ENCODE measurements at regions not wholly inside any gene's neighbourhood (a gene's known extent, or its start where the extent isn't known, plus 50 kb on each side); places are given as distances from the start of the nearest gene placed in this dataset.

DNA sequence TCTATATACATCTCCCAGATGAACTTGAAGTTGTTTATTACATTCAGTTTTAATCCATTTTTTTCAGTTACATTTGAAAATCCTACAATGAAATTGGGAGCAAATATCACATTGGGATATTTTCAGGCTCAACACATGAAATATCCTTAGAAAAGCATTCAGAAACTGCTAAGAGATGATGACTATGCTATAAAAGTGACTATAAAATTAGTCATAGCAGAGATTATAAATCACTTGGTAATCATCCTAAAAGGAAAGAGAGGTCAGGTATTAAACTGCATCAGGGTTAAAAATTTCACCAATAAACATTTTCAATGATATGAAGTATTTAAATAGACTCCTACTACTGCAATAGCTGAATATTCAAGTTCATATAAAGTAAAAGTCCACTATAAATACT, 987.7 kb downstream of the GRIK2 start:
- no peak overlapping the region for H3K4me3 ChIP-seq
- intact Hi-C loops (cut with DNase I; ENCODE audit: low total_unique reads) = no loop called here
- in situ Hi-C loops (cut with MboI; ENCODE audit: low pct_ligation_motif_present in 1 of 4, low pct_unique_long_range_greater_than_20kb in 1 of 4, low sequenced_read_pairs in 3 of 4) = no loop called here

DNA sequence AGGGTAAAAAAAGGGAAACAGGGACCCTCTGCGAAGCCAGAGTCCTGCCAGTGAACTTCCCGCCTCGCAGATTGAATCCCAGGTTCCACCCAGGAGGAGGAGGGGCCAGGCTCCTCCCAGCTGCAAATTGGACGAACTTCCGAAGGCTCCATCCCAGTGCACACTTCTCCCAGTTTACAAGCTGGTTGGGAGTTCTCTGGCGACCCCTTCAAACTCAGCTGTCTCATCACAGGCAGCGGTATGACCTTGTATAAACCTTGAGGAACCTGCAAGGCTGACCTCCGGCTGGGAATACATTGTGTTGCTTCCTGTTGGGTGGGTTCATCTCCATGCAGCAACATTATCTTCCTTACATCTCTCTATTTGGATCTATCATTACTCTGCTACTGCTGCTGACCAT, 962.7 kb downstream of the GRIK2 start:
- H3K27me3 ChIP-seq = no peaks in the 10 kb centered on the region
- no peak overlapping the region for H3K4me3 ChIP-seq
- H3K27ac ChIP-seq = no peak overlapping the region
- TF ChIP-seq EP300 (IDR thresholded peaks at IDR 0.05; ENCODE audit: low read depth) (no peak), POLR2A (IDR thresholded peaks at IDR 0.05) (no peak), POLR2AphosphoS5 (IDR thresholded peaks at IDR 0.05) (no peak)
- TF ChIP-seq, protein P1, sequence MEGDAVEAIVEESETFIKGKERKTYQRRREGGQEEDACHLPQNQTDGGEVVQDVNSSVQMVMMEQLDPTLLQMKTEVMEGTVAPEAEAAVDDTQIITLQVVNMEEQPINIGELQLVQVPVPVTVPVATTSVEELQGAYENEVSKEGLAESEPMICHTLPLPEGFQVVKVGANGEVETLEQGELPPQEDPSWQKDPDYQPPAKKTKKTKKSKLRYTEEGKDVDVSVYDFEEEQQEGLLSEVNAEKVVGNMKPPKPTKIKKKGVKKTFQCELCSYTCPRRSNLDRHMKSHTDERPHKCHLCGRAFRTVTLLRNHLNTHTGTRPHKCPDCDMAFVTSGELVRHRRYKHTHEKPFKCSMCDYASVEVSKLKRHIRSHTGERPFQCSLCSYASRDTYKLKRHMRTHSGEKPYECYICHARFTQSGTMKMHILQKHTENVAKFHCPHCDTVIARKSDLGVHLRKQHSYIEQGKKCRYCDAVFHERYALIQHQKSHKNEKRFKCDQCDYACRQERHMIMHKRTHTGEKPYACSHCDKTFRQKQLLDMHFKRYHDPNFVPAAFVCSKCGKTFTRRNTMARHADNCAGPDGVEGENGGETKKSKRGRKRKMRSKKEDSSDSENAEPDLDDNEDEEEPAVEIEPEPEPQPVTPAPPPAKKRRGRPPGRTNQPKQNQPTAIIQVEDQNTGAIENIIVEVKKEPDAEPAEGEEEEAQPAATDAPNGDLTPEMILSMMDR (IDR thresholded peaks at IDR 0.05) = no peak
- intact Hi-C loops (cut with DNase I; ENCODE audit: low total_unique reads) (no loop called here), in situ Hi-C loops (cut with MboI; ENCODE audit: low pct_ligation_motif_present in 1 of 4, low pct_unique_long_range_greater_than_20kb in 1 of 4, low sequenced_read_pairs in 3 of 4) (no loop called here)
- WGBS, 2 donors (ENCODE audit: low coverage in 1 of 2) = 70 to 77% methylated on average over 2 to 8 of the region's 8 CpGs
- H3K36me3 ChIP-seq = no peaks in the 10 kb centered on the region
- DNase-seq = no peak
- no peaks in the 10 kb centered on the region for H3K9me3 ChIP-seq
- H3K4me1 ChIP-seq = no peaks in the 10 kb centered on the region

More for the DNA sequence above, 987.7 kb downstream of the GRIK2 start:
- Histone ChIP-seq H3K36me3 (no peaks in the 10 kb centered on the region), H3K4me1 (no peaks in the 10 kb centered on the region), H3K9me3 (no peaks in the 10 kb centered on the region), H3K27me3 (no peaks in the 10 kb centered on the region), H3K27ac (no peak overlapping the region)
- DNase-seq = no peak
- TF ChIP-seq, protein P1 (IDR thresholded peaks at IDR 0.05) = no peak

DNA sequence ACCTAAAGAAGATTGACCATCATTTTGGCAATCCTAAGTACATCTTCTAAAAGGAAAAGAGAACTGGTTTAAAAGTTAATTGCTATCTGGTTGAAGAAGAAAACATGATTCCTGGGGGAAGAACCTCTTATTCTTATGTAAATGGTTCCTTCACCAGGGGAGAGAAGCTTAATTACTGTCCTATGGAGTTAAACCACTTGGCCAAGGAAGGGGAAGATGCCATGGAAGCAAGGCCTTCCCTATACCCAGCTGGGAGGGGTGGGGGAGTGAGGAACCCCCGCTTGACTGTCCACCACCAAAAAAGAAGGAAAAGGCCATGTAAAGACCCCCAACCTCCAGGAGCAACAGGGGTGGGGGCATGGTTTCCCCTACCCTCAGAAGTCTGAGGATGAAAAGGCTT, 962.1 kb downstream of the GRIK2 start:
- in situ Hi-C loops (cut with MboI; ENCODE audit: low pct_ligation_motif_present in 1 of 4, low pct_unique_long_range_greater_than_20kb in 1 of 4, low sequenced_read_pairs in 3 of 4) (no loop called here), intact Hi-C loops (cut with DNase I; ENCODE audit: low total_unique reads) (no loop called here)
- no peak overlapping the region for H3K27ac ChIP-seq
- DNase-seq = no peak
- no peak for TF ChIP-seq POLR2AphosphoS5 (IDR thresholded peaks at IDR 0.05)
- TF ChIP-seq EP300 (IDR thresholded peaks at IDR 0.05; ENCODE audit: low read depth) = no peak
- TF ChIP-seq, protein P1 (IDR thresholded peaks at IDR 0.05) = no peak
- no peak for TF ChIP-seq POLR2A (IDR thresholded peaks at IDR 0.05)
- no peak overlapping the region for H3K4me3 ChIP-seq
- 60 to 77% methylated on average over 1 of the region's 1 CpG for WGBS, 2 donors (ENCODE audit: low coverage in 1 of 2)
- no peaks in the 10 kb centered on the region for H3K27me3 ChIP-seq
- no peaks in the 10 kb centered on the region for H3K36me3 ChIP-seq
- H3K9me3 ChIP-seq = no peaks in the 10 kb centered on the region
- H3K4me1 ChIP-seq = no peaks in the 10 kb centered on the region

DNA sequence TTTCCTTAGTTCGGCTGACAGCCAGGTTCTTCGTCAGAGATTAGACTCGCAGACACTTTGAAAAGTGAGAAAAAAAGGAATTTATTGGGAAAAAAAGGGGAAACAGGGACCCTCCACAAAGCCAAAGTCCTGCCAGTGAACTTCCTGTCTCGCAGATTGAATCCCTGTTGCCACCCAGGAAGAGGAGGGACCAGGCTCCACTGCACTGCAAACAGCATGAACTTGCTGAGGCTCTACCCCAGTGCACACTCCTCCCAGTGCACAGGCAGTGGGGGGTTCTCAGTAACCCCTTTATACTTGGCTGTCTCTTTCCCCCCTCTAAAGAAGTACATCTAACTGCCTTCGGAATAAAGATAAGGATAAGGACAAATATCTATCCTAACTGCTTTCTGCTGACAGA, 959.0 kb downstream of the GRIK2 start:
- no peaks in the 10 kb centered on the region for H3K36me3 ChIP-seq
- no peak overlapping the region for H3K27ac ChIP-seq
- intact Hi-C loops (cut with DNase I; ENCODE audit: low total_unique reads) (no loop called here), in situ Hi-C loops (cut with MboI; ENCODE audit: low pct_ligation_motif_present in 1 of 4, low pct_unique_long_range_greater_than_20kb in 1 of 4, low sequenced_read_pairs in 3 of 4) (no loop called here)
- no peak overlapping the region for H3K4me3 ChIP-seq
- no peak for DNase-seq
- H3K27me3 ChIP-seq = no peaks in the 10 kb centered on the region
- TF ChIP-seq EP300 (IDR thresholded peaks at IDR 0.05; ENCODE audit: low read depth) (no peak), POLR2AphosphoS5 (IDR thresholded peaks at IDR 0.05) (no peak), POLR2A (IDR thresholded peaks at IDR 0.05) (no peak)
- TF ChIP-seq, protein P1 (IDR thresholded peaks at IDR 0.05) = no peak
- no peaks in the 10 kb centered on the region for H3K9me3 ChIP-seq
- no peaks in the 10 kb centered on the region for H3K4me1 ChIP-seq
- 70 to 82% methylated on average over 2 to 5 of the region's 5 CpGs for WGBS, 2 donors (ENCODE audit: low coverage in 1 of 2)
